C4-2B (cell line): ENCODE measurements at regions not wholly inside any gene's neighbourhood (a gene's known extent, or its start where the extent isn't known, plus 50 kb on each side); places are given as distances from the start of the nearest gene placed in this dataset.

ENCODE experiments used
- CTCF ChIP-seq: fragments of 450-650 bp; conservative IDR thresholded peaks from 2 replicates; pipeline ENCODE4 v1.5.1; 2017; ENCODE audit warnings: mild to moderate bottlenecking
- ZFX ChIP-seq: fragments of 450-650 bp; IDR thresholded peaks from 2 replicates; pipeline ENCODE4 v1.6.1; 2017

GRCh38 chr11:127199306-127199801 lies 198.8 kb upstream of the KIRREL3 start:
- no peak for TF ChIP-seq CTCF
- TF ChIP-seq ZFX: no peak
